Astrocyte (in vitro differentiated cells and primary cell): ENCODE measurements at regions not wholly inside any gene's neighbourhood (a gene's known extent, or its start where the extent isn't known, plus 50 kb on each side); places are given as distances from the start of the nearest gene placed in this dataset.

Experiments used
- DNase-seq: peaks from one replicate; pipeline ENCODE4 v3.0.0-alpha.2; 2010; ENCODE audit warnings: low read depth
- FAIRE-seq: peaks from 2 replicates; lab custom pipeline; 2011; peaks lifted over from hg19 to GRCh38; lab: Jason Lieb, UNC
- H2AFZ ChIP-seq: 2 replicates; pipeline ENCODE4 v1.6.0; 2012; ENCODE audit warnings: low read depth, low read length, inconsistent platforms
- H3K27ac ChIP-seq: 2 replicates; pipeline ENCODE4 v1.5.1; 2011; ENCODE audit warnings: low read depth, low read length, inconsistent platforms
- H3K27me3 ChIP-seq: 2 replicates; pipeline ENCODE4 v1.6.0; 2011; ENCODE audit warnings: low read length, inconsistent platforms; ENCODE audit not compliant: insufficient read depth
- H3K36me3 ChIP-seq: 2 replicates; pipeline ENCODE4 v1.5.1; 2011; ENCODE audit warnings: low read length, inconsistent platforms; ENCODE audit not compliant: insufficient read depth
- H3K4me1 ChIP-seq: 2 replicates; pipeline ENCODE4 v1.5.1; 2011; ENCODE audit warnings: low read length, inconsistent platforms; ENCODE audit not compliant: insufficient read depth
- H3K4me2 ChIP-seq: 2 replicates; pipeline ENCODE4 v1.6.0; 2012; ENCODE audit warnings: low read length, inconsistent platforms
- H3K4me3 ChIP-seq: 2 replicates; pipeline ENCODE4 v1.5.1; 2011; ENCODE audit warnings: low read depth, mild to moderate bottlenecking, low read length, inconsistent platforms; ENCODE audit not compliant: insufficient read depth
- H3K79me2 ChIP-seq: 2 replicates; pipeline ENCODE4 v1.6.0; 2012; ENCODE audit warnings: mild to moderate bottlenecking, low read length, inconsistent platforms; ENCODE audit not compliant: insufficient read depth
- H3K9ac ChIP-seq: 2 replicates; pipeline ENCODE4 v1.6.0; 2012; ENCODE audit warnings: mild to moderate bottlenecking, low read length, inconsistent platforms
- H3K9me3 ChIP-seq: 2 replicates; pipeline ENCODE4 v1.5.1; 2012; ENCODE audit warnings: low read depth, mild to moderate bottlenecking, low read length, inconsistent platforms; ENCODE audit not compliant: insufficient read depth
- H4K20me1 ChIP-seq: 2 replicates; pipeline ENCODE4 v1.6.0; 2012; ENCODE audit warnings: low read length, inconsistent platforms; ENCODE audit not compliant: insufficient read depth
- H3K27ac Mint-ChIP-seq: one replicate; pipeline ENCODE4 v1.8.0; 2021; ENCODE audit warnings: mild to moderate bottlenecking, mixed read lengths; ENCODE audit not compliant: unreplicated experiment
- H3K27me3 Mint-ChIP-seq: one replicate; pipeline ENCODE4 v1.8.0; 2021; ENCODE audit warnings: low read depth, mixed read lengths; ENCODE audit not compliant: unreplicated experiment
- H3K36me3 Mint-ChIP-seq: one replicate; pipeline ENCODE4 v1.8.0; 2021; ENCODE audit warnings: low read depth, mixed read lengths; ENCODE audit not compliant: unreplicated experiment
- H3K4me1 Mint-ChIP-seq: one replicate; pipeline ENCODE4 v1.8.0; 2021; ENCODE audit warnings: low read depth, mixed read lengths; ENCODE audit not compliant: unreplicated experiment
- H3K4me3 Mint-ChIP-seq: one replicate; pipeline ENCODE4 v1.8.0; 2021; ENCODE audit warnings: mild to moderate bottlenecking, moderate library complexity, mixed read lengths; ENCODE audit not compliant: unreplicated experiment
- H3K9me3 Mint-ChIP-seq: one replicate; pipeline ENCODE4 v1.8.0; 2021; ENCODE audit warnings: mild to moderate bottlenecking, mixed read lengths; ENCODE audit not compliant: unreplicated experiment
- EZH2 ChIP-seq: IDR thresholded peaks from 2 replicates; pipeline ENCODE4 v1.6.1; 2012; ENCODE audit warnings: mild to moderate bottlenecking, low read length, inconsistent platforms; ENCODE audit not compliant: insufficient read depth
- TF ChIP-seq, protein P1 (sequence below): IDR thresholded peaks from 2 replicates; pipeline ENCODE4 v1.5.1; 2011; ENCODE audit warnings: low read depth, mild to moderate bottlenecking, inconsistent platforms, low read length, moderate library complexity; ENCODE audit not compliant: insufficient read depth

DNA sequence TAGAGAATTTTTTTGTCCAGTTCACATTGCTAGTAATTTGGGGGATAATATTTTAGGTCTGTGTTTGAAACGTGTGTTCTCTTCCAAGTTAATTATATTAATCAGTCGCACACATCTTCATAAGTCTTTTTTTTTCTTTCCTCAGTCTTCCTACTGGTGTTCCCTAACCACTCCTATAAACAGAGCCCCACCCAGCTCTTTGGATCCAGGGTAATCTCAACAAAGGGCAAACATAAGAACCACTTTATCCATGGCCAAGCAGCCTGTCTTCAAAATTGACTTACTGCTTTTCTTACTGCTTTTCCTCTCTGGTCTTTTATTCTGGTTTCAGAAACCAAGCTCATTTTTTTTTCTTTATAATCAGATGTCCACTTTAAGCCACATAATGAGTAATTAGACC is 266.8 kb upstream of the NECTIN3 start:
- H3K36me3 Mint-ChIP-seq, result no peaks in the 10 kb centered on the region
- H3K4me3 Mint-ChIP-seq, result no peak overlapping the region
- H2AFZ ChIP-seq, result no peak overlapping the region

DNA sequence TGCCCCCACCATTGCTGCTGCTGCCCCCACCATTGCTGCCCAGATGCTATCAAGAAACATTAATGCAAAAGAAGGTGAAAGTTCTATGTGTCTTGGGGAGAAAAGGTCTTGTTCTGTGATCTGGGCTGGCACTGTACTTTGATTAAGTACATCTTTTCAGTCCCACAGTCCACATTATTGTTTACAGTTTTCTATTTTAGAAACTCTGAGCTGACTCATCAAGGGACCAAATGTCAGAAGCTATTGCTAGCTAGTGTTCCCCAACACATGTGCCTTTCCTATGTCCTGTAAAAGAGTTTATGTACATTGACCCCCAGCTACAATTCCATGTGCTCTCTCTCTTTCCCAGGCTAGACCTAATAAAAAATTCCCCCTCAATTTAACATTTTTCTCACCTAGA is 264.7 kb upstream of the NECTIN3 start:
- TF ChIP-seq, protein P1, sequence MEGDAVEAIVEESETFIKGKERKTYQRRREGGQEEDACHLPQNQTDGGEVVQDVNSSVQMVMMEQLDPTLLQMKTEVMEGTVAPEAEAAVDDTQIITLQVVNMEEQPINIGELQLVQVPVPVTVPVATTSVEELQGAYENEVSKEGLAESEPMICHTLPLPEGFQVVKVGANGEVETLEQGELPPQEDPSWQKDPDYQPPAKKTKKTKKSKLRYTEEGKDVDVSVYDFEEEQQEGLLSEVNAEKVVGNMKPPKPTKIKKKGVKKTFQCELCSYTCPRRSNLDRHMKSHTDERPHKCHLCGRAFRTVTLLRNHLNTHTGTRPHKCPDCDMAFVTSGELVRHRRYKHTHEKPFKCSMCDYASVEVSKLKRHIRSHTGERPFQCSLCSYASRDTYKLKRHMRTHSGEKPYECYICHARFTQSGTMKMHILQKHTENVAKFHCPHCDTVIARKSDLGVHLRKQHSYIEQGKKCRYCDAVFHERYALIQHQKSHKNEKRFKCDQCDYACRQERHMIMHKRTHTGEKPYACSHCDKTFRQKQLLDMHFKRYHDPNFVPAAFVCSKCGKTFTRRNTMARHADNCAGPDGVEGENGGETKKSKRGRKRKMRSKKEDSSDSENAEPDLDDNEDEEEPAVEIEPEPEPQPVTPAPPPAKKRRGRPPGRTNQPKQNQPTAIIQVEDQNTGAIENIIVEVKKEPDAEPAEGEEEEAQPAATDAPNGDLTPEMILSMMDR, result no peak
- no peak for TF ChIP-seq EZH2
- Mint-ChIP-seq H3K27ac (no peak overlapping the region), H3K36me3 (no peaks in the 10 kb centered on the region), H3K4me1 (peaks cover 17% of the 10 kb centered on the region), H3K9me3 (no peaks in the 10 kb centered on the region), H3K27me3 (no peaks in the 10 kb centered on the region), H3K4me3 (no peak overlapping the region)
- no peaks in the 10 kb centered on the region for H3K27me3 ChIP-seq
- no peaks in the 10 kb centered on the region for H3K79me2 ChIP-seq
- H3K9me3 ChIP-seq, result no peaks in the 10 kb centered on the region
- H4K20me1 ChIP-seq, result no peaks in the 10 kb centered on the region
- no peak overlapping the region for H3K4me2 ChIP-seq
- no peak overlapping the region for H3K4me3 ChIP-seq
- H3K36me3 ChIP-seq, result no peaks in the 10 kb centered on the region
- no peak overlapping the region for H2AFZ ChIP-seq
- DNase-seq (no peak), FAIRE-seq (peak; percentile 73)
- no peak overlapping the region for H3K27ac ChIP-seq
- no peak overlapping the region for H3K9ac ChIP-seq
- peaks cover 11% of the 10 kb centered on the region for H3K4me1 ChIP-seq

More for the DNA sequence above, 266.8 kb upstream of the NECTIN3 start:
- DNase-seq (no peak), FAIRE-seq (no peak)
- TF ChIP-seq, protein P1, result no peak
- no peak for TF ChIP-seq EZH2
- Histone ChIP-seq H3K4me3 (no peak overlapping the region), H3K79me2 (no peaks in the 10 kb centered on the region), H3K9me3 (no peaks in the 10 kb centered on the region), H4K20me1 (no peaks in the 10 kb centered on the region), H3K27ac (no peak overlapping the region), H3K9ac (no peak overlapping the region), H3K4me2 (no peak overlapping the region), H3K4me1 (peaks cover 5% of the 10 kb centered on the region), H3K27me3 (no peaks in the 10 kb centered on the region), H3K36me3 (no peaks in the 10 kb centered on the region)
- Mint-ChIP-seq H3K4me1 (peaks cover 6% of the 10 kb centered on the region), H3K27me3 (no peaks in the 10 kb centered on the region), H3K9me3 (no peaks in the 10 kb centered on the region), H3K27ac (no peak overlapping the region)

- Mint-ChIP-seq H3K27ac (no peak overlapping the region), H3K4me3 (no peak overlapping the region), H3K36me3 (no peaks in the 10 kb centered on the region), H3K4me1 (peaks cover 31% of the 10 kb centered on the region), H3K9me3 (no peaks in the 10 kb centered on the region), H3K27me3 (no peaks in the 10 kb centered on the region)
- H3K4me2 ChIP-seq, result no peak overlapping the region
- TF ChIP-seq, protein P1, result no peak
- TF ChIP-seq EZH2, result no peak
- peaks cover 14% of the 10 kb centered on the region for H3K4me1 ChIP-seq
- DNase-seq (peak; percentile 25), FAIRE-seq (no peak)
- no peaks in the 10 kb centered on the region for H3K9me3 ChIP-seq
- H3K27ac ChIP-seq, result no peak overlapping the region
- no peaks in the 10 kb centered on the region for H3K27me3 ChIP-seq
- H3K36me3 ChIP-seq, result no peaks in the 10 kb centered on the region
- H3K4me3 ChIP-seq, result no peak overlapping the region
- no peaks in the 10 kb centered on the region for H4K20me1 ChIP-seq
- no peaks in the 10 kb centered on the region for H3K79me2 ChIP-seq
- H2AFZ ChIP-seq, result no peak overlapping the region
- H3K9ac ChIP-seq, result no peak overlapping the region
Observed at GRCh38 chr3:110808630-110809029, 263.0 kb upstream of the NECTIN3 start.
